GM21786 (cell line): ENCODE measurements at regions not wholly inside any gene's neighbourhood (a gene's known extent, or its start where the extent isn't known, plus 50 kb on each side); places are given as distances from the start of the nearest gene placed in this dataset.

Experiments used
- ATAC-seq: cut with Tn5 transposase; IDR thresholded peaks from one replicate; pipeline ENCODE4 v1.9.1; 2021; ENCODE audit not compliant: unreplicated experiment

- ATAC-seq, result no peak
These were observed 260.0 kb upstream of the FN1 start for GRCh38 chr2:215695861-215696260.

DNA sequence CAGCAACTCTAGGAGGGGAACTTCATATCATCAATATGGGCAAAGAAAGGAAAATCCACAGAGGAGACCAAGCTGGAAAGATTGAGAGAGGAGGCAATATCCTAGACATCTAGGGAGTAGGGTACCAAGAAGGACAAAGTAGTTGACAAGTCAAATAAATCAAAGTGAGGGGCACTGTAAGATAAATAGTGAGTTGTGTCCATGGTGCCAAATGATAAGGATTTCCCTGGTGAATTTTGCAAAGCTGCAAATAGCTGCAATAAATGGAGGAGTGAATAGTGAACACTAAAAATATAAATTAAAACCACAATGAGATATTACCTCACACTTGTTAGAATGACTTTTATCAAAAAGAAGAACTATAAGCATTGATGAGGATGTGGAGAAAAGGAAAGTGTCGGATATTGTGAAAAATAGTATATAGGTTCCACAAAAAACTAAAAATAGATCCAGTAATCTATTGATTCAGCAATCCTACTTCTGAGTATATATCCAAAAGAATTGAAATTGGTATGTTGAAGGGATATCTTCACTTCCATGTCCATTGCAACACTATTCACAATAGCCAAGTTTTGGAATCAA is 258.2 kb upstream of the FN1 start:
- ATAC-seq, result no peak

- ATAC-seq, result no peak
These were observed 257.5 kb upstream of the FN1 start for GRCh38 chr2:215693193-215693998.

DNA sequence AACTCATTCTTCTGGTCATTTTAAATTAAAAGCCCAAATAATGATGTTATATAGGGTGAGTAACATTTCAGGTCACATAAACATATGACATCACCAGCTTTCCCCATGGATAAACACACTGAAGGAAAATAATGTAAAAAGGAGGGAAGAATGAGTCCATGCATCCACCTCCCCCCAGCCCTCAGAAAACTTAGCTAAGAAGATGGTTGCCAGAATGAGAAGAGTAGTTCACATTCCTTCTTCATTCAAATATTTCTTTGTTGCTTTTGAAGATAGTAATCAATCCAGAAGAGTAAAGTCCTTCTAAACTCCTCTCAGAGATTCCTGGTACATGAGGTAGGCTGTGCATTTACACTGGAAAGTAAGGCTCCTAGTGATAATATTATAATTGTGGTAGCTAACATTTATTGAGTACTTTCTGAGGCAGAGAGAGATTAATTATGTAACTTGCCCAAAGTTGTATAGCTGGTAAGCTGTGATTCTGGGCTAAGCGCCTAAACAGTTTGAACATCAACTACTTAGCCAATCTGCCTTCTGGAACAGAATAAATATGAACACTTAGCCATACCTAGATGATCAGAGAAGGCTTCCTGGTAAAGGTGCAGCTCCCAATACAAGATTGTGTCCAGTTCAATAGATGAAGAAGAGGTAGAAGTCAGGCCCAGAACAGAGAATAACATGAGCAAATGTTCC is 256.7 kb upstream of the FN1 start:
- no peak for ATAC-seq

GRCh38 chr2:215691346-215691745 is 255.5 kb upstream of the FN1 start:
- ATAC-seq, result no peak

- ATAC-seq, result no peak
These were observed 251.5 kb upstream of the FN1 start for GRCh38 chr2:215687149-215688031.

- ATAC-seq, result no peak
These were observed 249.5 kb upstream of the FN1 start for GRCh38 chr2:215685238-215685990.

- no peak for ATAC-seq
These were observed 248.8 kb upstream of the FN1 start for GRCh38 chr2:215684448-215685237.

DNA sequence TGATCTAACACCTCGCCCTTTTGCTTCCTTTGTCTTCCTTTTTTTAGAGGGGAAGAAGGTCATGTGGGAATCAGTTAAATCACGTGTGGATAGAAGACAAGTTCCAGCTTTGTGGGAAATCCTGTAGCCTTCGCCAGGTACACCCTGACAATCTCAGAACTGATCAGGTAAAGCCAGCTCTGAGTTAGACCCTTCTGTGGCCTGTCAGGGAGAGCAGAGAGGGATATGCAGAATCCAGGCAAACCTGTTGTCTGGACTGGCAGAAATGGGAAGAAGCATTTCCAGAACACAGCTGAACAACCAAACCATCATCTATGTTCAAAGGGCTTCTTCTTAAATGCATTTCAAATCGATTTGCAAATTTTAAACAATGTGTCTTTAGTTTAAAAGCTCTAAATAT is 247.4 kb upstream of the FN1 start:
- ATAC-seq, result no peak

- no peak for ATAC-seq
These were observed 246.1 kb upstream of the FN1 start for GRCh38 chr2:215681799-215682596.

DNA sequence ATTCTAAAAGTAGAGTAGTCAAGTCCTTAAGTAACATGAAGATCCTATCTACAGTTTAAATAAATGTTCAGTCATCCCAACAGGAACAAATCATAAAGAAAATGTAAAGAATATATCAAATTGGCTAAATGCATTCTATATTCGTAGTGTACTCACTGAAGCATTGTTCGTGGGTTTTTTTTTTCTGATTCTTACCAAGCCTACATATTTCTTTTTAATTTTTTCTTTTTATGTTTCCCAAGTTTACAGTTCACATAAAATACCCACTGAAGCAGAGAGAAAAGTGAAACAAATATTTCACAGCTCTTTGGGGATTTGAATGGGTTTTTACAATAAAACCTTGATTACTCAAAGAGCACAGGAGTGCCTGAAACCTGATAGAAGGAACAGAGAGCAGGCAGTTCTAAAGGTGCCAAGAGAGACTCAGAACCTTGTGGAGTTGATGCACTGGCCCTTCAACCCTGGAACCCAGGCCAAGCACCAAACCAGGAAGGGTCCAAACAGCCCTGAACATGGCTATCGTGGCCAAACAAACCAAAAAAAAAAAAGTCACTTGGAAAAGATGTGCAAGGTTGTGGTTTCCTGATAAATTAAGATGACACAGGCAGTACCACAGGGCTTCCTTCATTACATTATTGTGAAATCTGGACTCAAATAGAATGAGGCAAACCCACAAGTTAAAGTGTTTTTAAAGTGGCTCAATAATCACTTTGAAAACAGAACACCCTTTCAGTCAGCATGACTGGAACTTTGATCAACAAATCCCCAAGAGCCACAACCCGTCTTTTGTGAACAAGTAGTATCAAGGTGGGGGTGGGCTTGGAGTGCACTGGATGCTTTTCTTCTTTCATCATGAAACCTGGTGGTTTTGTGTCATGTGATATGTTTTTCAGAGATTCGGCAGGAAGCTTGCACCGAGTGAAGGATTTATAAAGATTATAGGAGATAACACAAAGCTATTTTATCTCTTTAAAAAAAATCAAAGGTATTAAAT is 245.0 kb upstream of the FN1 start:
- ATAC-seq, result peak; percentile 73

DNA sequence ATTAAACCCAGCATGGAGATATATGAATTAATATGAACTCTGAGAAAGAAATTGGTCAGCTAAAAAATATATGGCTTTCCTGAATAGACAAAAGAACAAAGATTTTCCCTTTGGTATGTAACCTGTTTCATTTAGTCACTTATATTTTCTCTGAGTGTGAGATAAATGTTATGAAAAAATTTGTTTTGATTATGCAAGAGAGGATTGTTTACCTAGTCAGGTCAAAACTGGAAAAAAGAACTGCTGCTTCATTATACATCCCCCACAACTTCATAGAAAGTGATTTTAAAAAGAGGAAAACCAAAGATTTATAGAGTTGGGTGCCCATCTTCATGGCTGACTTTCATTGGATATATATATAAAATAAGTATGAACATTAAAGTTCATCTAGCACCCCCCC is 242.2 kb upstream of the FN1 start:
- ATAC-seq, result no peak

- no peak for ATAC-seq
These were observed 241.6 kb upstream of the FN1 start for GRCh38 chr2:215677481-215677880.

DNA sequence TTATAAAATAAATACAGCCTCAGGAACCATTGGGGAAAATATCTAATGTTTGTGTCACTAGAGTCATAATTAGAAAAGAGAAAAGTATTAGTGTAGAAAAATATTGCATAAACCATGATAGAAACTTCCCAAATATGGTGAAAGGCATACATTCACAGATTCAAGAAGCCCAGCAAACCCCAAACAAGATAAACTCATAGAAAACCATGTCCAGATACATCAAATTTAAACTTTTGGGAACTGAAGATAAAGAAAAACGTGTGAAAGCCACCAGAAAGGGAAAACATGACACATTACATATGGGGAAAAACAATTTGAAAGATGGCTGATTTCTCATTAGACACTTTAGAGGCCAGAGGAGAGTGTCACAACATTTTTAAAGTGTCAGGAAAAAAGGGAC is 236.5 kb upstream of the FN1 start:
- no peak for ATAC-seq

- no peak for ATAC-seq
These were observed 235.8 kb upstream of the FN1 start for GRCh38 chr2:215671691-215672090.

- no peak for ATAC-seq
These were observed 235.4 kb upstream of the FN1 start for GRCh38 chr2:215671244-215671643.

- ATAC-seq, result no peak
These were observed 234.5 kb upstream of the FN1 start for GRCh38 chr2:215670396-215670795.

DNA sequence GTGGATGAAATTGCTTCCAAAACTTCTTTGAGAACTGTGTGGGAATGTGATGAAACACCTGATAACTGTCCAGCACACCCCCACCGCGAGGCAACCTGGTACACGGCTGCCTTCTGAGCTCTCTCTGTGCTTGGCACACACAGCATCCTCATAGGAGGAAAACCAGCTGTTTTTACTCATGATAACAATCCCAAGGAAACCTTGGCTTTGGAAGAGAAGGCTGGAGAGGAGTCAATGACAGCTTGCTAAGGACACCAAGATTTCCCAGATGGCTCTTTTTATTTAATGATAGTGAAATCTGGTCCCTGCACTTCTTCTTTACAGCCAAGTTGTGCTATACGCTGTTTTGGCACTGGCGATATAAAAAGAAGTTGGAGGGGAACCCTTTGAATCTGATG is 232.5 kb upstream of the FN1 start:
- ATAC-seq, result no peak
